ENCODE measurements at regions not wholly inside any gene's neighbourhood (a gene's known extent, or its start where the extent isn't known, plus 50 kb on each side); places are given as distances from the start of the nearest gene placed in this dataset.

GRCh38 chr3:101954361-101954760 lies 105.0 kb downstream of the NFKBIZ start:
- TF ChIP-seq CTCF (IDR thresholded peaks at IDR 0.05 in 2 of 3, conservative IDR thresholded peaks at IDR 0.05 in 1 of 3; ENCODE audit: borderline replicate concordance in 1 of 3, insufficient read depth in 1 of 3, low read depth in 2 of 3, low read length in 2 of 3) (no peak), REST (IDR thresholded peaks at IDR 0.05; ENCODE audit: low read depth) (no peak), POLR2AphosphoS5 (IDR thresholded peaks at IDR 0.05; ENCODE audit: low read depth, low read length) (no peak), CBX3 (IDR thresholded peaks at IDR 0.05; ENCODE audit: low read depth) (no peak)

Data from HCT116 (cell line).